ENCODE measurements at regions not wholly inside any gene's neighbourhood (a gene's known extent, or its start where the extent isn't known, plus 50 kb on each side); places are given as distances from the start of the nearest gene placed in this dataset.
A peak's percentile ranks its signal among the peaks of the same experiment; 100 is the strongest.

DNA sequence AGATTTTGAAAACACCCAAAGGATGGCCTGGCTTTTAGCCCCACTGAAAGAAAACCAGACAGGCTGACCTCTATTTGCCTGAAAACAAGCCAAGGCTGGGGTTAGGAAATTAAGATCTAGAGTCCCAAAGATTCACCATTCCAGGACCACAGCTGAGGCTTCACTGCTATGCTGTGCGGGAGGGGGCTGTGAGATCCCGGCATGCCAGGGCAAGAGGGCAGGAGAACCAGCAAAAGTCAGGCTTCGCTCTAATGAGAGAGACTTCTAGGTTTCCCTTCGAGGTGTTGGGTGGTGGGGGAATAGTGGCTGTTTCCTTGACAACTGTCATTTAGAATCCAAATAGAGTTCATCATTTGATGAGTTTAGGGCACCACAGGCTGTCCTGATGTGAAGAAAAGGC is 152.9 kb upstream of the NFIB start:
- no peak for DNase-seq (ENCODE audit: low spot score)

DNA sequence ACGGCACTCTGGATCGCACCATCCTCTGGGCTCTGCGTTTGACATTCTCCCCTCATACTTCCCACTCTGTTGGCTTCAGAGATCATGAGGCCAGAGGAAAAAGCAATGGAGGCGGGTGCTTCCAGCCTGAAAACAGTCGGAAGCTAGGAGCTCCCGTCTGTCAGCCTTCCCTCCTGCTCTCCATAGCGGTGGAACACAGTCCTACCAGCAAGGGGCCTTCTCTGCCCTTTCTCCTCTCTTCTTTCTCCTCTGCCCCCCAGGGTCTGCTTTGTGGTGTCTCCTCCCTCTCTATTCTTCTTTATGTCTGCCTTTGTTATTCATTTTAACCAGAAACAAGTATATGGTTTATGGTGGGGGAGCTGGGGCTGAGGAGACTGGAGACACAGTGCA is 152.5 kb upstream of the NFIB start:
- DNase-seq (ENCODE audit: low spot score) = no peak

DNA sequence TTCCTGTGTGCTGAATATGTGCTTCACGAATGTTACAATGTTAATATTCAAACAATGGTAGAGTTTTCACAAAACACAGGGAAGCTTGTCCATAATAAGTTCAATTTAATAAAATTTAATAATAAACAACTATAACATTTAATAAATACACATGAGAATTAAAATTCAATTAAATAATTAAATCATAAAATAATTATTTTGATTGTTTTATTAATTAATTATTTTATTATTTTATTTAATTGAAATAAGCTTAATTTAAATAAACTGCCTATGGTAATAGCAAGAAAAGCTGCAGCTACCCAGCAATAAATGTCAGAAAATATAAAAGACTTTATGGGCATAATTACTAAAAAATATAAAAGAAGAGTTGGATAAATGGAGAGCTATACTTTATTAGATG is 149.0 kb upstream of the NFIB start:
- no peak for DNase-seq (ENCODE audit: low spot score)

DNA sequence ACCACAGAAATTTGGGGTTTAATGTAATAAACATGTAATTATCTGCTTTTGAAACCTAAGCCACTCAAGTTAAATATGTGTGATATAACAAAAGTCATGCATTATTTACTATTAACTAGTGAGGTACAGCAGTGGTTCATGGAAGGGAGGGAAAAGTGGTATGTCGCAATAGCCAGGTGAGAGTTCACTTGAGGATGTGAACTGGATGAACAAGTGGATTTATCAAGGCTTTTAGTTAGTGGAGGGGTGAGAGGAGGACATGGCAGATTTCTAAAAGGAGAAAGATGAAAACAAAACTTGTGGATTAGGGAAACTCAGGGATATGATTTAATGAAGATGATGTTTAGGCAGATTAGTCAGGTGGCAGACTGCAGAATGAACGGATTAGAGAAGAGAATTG is 141.3 kb upstream of the NFIB start:
- no peak for DNase-seq (ENCODE audit: low spot score)

DNA sequence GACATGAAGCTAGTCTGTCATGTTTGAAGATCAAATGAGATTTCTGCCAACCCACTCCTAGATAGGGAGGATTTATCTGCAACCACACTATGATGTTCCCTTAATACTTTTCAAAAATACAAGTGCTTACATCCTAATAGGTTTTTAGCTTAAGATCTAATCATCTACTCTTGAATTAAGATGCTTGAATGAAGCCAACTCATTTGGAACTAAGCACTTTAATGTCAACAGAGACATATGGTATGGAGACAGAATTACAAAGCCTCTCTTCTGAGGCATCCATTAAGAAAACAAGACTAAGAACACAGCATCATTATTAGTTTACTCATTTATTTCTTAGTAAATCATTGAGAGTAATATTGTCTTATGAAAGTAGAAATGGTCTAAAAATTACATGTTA is 139.3 kb upstream of the NFIB start:
- DNase-seq (ENCODE audit: low spot score) = no peak

DNA sequence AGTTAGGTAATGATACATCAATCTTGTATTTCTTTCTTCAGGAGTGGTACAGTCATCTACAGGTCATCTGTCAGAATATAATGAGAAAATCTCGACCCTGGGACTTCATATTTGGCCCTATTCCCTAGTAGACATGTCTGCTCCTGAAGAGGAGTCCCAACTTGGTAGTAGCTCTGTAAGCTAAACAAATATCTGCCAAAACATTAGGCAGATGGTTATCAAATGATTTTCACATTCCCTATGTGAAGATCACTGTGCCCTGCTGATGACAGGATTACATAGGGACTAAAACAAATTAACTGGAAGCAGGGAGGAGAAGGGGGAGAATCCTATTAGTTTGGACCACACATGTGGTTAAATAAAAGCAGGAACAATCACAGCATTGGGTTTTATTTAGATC is 138.6 kb upstream of the NFIB start:
- DNase-seq (ENCODE audit: low spot score) = no peak

DNA sequence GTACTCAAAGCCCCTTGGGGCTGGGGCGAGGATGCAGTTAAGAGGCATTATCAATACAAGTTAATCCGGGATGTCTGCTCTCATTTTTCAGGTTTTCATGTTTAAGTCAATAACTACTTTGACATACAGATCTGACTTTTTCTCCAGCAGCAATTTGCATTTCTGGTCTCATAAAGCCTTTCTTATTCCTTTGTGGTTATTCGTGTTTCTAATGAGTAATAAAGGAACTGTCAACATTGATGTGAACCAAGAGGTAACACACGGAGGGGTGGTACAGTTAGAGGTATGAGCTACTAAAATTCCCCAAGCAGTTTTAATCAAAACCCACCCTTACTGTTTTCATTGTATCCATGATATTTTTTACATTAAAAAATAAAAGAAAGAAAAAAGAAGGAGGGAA is 138.0 kb upstream of the NFIB start:
- no peak for DNase-seq (ENCODE audit: low spot score)

DNA sequence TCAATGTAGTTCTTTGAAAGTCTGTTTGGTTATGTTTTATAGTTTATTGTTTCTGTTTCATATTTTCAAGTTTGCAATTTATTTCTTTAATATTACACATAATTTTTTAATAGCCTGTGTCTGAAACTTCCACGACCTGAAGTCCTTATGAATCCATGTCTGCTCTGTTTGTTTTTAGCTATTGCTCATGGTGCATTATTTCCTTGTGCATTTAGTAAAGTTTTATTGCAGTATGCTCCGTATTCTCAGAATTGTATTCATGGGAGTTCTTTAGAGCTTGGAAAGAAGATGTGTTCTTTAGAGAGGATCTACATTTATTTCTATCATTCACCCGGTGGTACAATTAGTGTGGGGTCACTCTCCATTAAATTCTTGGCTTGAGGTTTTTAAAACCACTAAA is 133.2 kb upstream of the NFIB start:
- DNase-seq (ENCODE audit: low spot score) = no peak

DNA sequence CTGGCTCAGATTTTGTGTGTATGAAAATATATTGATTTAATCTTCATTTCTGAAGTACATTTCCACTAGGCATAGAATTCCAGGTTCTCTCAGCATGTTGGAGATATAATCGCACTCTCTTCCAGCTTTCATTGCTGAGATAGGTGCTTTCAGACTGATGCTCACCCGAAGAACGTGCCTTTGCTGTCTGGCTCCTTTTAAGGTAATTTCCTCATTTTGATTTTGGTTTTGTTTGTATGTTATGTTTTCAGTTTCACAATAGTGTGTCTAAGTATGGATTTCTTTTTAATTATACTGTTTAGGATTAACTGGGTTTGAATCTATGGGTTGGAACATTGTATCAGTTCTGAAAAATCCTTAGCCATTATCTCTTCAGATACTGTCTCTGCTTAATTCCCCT is 132.0 kb upstream of the NFIB start:
- DNase-seq (ENCODE audit: low spot score) = no peak

DNA sequence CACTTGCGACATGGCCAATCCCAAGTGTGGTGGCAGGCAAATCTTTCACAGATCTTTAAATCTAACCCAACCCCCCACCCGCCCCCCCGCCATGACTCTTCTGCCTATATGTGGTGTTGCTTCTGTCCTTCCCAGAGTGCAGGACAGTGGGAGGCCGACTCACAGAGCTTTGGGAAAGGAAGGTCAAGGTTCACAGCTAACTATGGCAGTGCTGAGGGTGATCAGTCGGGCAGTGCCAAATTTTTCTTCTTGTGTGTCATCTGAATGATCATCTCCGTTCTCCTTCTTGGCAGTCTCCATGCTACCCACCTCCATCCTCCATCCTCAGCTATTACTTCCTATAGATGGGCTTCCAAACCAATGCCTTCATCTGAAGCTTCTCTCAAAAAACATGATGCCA is 129.0 kb upstream of the NFIB start:
- no peak for DNase-seq (ENCODE audit: low spot score)

DNA sequence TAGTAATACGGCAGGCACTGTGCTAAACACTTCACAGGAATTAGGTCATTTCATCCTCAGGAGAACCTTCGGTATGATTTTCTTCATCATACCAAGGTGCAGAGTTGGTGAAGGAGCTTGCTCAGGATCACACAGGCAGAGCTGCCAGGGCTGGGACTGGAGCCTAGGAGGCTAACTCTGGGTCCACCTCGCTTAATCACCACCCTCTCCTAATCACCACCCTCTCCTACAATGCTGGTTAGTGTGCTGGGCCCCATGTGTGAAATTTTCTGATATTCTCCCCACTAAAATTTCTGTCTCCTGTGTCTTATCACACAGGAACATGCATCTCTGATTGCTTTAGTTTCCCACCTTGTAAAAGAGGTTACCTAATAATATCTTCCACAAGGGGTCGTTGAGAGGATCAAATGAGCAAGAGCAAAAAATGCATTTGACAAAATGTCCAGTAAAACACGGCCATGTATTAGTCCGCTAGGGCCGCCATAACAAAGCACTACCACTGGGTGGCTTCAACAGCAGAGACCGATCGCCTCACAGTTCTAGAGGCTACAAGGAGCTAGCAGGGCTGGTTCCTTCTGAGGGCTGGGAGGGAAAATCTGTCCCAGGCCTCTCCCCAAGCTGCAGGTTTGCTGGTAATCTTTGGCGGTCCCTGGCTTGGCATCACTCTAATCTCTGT is 128.2 kb upstream of the NFIB start:
- DNase-seq (ENCODE audit: low spot score) = no peak

DNA sequence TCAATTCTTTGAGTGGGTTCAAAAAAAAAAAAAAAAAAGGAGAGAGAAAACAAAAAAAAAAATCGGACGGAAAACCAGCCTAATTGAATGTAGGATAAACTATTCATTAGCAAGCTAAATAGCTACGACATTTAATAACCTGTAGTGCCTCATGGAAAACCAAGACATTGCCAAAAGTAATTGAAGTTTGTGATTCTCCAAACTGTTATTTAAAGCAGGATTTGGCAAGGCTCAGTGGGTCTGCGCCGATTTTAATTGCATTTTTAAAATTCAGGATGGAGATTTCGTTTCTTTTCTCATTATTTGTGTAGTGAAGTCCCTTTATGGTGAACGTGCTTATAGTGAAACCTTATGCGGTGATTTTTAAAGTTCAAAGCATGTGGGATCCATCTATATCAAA is 127.2 kb upstream of the NFIB start:
- no peak for DNase-seq (ENCODE audit: low spot score)

DNA sequence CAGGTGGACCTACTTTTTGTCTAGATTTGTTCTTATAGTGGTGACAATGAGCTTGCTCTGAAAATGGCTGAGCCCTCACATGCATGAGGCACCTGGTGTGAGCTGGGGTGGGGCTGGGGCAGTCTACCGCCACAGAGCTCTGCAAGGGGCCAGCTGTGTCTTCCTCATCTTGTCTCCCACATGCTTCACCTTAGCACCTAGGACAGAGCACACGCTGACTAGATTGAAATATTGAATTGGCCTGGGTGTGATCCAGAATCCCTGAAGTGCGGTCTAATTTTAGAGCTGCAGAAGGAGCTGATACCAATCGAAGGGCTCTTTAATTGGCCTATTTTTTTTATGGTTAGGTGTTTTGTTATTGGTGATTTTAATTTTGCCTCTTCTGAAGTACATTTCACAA is 126.1 kb upstream of the NFIB start:
- no peak for DNase-seq (ENCODE audit: low spot score)

DNA sequence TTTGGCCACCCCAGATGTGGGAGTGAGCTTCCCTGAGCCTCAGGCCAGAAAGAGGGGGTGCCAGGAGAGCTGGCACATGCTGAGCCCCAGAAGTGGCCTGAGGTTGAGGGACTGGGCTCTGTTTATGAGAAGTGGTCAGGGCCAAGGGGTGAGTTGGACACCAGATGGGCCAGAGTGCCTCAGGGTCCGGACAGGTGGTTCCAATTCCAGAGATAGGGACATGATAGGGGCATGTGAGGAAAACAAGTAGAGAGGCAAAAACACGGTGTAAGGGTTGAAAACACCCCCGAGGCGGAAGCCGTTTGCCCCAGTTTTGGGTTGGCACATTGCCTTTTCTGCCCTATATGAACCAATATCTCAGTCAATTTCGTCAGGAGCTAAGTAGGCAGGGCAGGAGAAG is 125.6 kb upstream of the NFIB start:
- DNase-seq (ENCODE audit: low spot score) = no peak

DNA sequence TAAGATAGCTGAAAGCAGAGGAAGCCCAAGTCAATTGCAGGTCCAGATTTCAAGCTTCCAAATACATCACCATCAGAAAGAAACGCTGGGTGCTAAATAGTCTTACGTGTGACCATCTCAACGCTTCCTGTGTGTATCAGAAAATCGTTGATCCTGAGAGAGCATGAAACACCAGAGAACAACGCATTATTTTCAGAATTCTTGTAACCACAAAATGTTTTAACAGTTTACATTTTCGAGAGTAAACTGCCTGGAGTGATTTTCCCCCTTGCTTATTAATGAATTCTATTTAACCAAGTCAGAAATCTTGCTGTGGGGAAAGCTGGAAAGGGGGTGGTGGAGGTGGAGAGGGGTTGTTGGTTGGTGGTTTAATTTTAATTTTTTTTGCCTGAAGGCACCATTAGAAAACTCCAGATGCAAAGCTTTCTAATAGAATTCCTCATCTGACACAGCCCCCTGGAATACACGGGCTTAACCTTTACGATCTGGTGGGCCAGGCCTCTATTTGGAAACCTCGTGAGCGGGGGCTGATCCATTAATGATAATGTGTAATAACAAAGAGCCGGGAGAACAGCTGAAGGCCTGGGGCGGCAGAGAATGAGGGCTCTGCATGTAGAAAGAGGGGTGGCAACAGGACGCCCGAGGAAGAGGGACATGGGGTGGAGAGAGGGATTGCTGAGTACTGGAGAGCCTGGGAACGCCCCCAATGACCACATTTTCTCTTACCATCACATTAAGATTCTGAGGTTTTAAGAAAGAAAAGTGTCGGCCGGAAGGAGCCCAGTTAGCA is 124.5 kb upstream of the NFIB start:
- no peak for DNase-seq (ENCODE audit: low spot score)

DNA sequence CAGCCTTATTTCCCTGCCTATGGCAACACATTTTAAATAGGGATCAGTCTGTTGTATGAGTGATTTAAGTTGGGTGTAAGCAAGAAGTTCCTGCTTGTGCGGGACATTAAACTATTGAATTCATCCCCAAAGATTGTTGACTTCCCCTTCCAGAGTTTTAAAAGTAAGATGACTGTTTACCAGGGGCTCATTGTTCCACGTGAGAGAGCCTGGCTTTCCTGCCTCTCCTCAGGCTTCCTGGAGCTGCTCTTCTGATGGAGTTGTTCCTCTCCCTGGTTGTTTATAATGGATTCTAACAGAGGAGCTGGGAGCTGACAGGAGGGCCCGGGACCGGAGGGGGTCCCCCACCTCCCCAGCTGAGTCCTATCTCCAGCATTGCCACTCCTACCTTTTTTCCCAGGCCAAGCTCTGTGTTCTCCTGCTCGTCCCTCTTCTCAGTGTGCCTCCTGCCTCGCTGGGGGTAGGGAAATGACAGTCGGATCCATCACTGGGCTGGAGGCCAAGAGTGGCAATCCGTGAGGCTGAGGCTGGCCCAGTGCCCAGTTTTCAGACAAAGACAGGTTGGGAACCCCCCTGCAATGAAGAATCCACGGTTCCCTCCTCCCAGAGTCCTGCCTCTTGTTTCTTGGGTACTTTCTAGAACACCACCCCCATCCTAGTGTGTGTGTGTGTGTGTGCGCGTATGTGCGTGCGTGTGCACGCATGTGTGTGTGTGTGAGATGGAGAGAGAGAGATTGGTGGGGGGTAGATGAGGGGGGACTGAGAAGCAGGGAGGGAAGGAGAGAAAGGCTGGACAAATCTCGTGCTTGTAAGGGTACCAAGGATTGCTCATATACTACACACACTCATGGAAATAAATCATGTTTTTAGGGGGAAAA is 123.7 kb upstream of the NFIB start:
- DNase-seq (ENCODE audit: low spot score) = no peak

DNA sequence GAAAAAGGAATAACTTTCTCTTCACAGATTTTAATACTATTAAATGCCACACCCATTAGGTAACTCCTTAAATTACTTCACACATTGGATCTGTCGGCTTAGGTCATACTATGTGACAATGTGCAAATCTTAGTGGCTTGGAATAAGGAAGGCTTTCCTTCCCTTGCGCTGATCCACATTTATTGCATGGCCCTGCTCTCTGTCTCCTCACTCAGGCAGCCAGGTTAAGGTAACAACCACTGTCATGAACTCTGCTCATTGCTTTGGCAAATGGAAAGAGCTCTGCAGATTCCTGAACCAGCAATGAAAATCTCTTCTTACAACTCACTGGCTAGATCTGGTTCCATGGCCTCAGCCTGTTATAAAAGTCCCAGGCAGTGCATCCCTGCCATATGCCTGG is 121.9 kb upstream of the NFIB start:
- DNase-seq (ENCODE audit: low spot score) = no peak

DNA sequence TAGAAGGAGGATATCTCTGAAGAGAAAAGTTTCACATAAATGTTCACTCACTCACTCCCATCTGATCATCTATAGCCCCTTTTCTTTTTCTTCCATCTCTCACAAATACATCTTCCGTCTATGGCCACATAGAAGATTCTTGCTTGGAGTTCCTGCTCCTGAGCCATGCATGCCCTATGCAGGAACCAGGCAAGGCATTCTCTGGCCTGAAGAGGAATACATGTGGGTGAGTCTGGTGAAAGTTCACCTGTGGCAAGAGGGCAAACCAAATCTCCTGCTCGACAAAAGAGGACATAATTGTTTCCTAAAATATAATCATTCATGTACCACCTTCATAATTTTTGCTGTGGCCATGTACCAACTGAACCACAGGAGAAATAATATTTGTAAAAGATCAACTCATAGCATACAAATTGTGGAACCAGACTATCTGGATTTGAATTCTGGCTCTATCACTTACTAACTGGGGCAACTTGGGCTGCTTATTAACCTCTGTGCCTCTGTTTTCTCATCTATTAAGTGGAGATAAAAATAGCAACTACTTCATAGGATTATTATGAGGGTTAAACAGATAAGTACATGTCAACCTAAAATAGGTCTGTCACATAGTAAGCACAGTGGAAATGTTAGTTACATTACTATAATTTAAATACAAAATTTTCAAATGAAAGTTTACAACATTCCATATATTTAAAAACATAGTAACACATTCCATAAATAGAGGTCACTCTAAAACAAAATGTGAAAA is 121.2 kb upstream of the NFIB start:
- DNase-seq (ENCODE audit: low spot score) = no peak

DNA sequence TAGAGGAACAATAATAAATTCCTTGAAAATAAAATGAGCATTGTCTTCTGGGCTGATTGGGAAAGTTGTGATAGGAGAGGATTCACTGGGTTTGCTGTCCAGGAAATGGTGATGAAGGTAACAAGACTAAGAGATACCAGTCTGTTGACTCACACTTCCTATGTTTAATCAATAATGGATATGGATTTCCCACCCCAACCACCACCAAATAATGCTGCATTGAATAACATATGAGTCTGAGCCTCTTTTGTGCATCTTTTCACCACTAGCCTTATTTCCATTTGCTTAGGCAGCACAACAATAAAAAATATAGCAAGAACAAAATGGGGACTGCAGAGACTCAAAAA is 120.2 kb upstream of the NFIB start:
- DNase-seq (ENCODE audit: low spot score) = no peak

DNA sequence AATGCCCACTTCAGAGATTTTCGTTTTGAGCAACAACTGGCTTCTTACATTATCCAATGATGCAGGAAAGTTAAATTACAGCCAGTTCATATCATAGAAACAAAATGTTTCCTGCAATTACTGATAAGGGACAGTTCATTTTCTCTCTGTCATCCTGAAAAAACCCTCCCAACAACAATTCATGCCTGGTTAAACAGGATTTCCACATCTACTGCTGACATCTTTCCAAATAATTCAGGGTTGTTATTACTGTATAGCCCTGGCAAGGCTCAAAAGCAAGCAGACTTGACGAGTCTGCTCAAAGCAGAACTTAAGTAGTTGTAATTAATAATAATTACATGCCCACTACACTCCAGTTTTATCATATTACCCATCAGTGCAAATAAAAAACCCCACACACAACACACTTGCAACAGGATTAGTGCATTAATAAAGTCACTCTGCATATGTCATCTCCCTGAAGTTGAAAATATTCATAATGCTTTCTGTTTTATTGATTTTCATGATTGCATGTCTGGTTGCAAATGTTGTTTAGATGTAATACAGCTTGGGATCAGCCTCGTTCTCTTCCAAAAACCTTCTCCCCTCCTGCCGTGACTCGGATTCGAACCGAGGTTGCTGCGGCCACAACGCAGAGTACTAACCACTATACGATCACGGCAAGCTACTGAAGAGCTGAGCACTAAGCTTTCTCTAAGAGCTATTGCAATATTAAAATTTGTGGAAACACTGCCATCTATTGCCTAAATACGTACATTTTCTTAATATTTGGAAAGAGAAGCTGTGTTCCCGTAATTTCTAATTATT is 119.6 kb upstream of the NFIB start:
- peak; percentile 57 for DNase-seq (ENCODE audit: low spot score)

DNA sequence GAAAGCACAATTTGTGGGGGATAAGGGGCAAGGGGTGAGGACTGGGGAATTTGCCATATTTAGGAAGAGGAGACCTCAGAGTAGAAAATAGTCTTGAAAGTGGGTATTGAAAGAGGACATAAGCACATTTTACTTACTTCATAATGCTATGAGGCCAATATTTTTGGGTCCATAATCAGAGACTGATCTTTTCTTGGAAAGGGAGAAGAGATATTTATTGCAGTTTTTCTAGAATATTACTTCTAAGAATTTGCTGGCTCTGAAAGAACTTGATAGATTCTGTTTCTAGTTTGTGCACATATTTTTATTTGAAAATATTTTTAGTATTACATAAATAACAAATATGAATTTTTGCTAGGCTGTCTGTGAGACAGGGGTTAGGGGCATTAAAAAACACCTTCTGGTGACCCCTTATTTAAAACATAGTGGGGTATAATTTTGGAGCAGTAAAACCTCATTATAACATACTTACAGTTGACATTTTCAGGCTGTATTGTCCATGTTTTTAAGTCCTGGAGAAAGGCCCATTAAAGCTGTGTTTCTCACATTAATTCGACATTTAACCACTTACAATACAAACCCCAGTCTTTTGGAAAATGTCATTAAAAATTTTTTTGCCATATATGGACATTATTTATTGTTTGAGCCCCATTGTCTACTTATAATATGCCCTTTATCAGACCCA is 118.9 kb upstream of the NFIB start:
- no peak for DNase-seq (ENCODE audit: low spot score)
